ENCODE measurements at regions not wholly inside any gene's neighbourhood (a gene's known extent, or its start where the extent isn't known, plus 50 kb on each side); places are given as distances from the start of the nearest gene placed in this dataset.

DNA sequence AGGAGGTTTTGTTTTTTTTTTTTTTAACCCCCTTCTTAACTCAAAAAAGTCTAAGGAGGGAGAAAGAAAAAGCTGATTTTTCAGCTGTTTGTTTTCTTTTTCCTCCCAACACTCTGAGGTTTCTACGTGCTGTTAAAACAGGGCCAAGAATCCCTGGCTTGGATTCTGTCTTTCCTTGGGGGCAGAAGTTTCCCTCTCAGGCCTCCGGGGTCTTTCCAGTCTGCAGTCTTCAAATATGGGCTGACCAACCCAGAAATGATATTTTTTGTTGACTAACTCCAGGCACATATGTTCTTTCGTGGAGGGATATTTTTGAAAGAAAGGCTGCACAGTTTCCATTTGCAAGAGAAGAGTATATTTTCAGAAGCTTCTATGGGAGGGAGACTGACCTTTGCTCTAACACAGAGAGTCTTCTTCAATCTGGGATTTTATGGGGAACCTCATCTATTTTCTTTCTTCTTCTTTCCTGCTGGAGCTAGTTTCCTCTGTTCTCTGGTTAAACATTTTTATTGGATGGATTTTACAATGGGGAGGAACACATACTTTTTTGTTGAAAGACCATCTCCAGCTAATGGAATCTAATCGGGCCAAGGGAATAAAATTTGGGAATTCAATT lies 93.3 kb upstream of the SPRED2 start:
- peaks cover 2% of the 10 kb centered on the region for H3K27me3 ChIP-seq (ENCODE audit: insufficient read depth, poor library complexity, severe bottlenecking)
- H3K27ac ChIP-seq (replicated peaks) = no peak overlapping the region
- no peak for TF ChIP-seq POLR2AphosphoS5 (IDR thresholded peaks at IDR 0.05; ENCODE audit: low read depth)
- H3K4me3 ChIP-seq (replicated peaks; ENCODE audit: insufficient read depth, low read length) = no peak overlapping the region
- no peak for DNase-seq (ENCODE audit: low read depth in 1 of 2, low spot score in 1 of 2)

DNA sequence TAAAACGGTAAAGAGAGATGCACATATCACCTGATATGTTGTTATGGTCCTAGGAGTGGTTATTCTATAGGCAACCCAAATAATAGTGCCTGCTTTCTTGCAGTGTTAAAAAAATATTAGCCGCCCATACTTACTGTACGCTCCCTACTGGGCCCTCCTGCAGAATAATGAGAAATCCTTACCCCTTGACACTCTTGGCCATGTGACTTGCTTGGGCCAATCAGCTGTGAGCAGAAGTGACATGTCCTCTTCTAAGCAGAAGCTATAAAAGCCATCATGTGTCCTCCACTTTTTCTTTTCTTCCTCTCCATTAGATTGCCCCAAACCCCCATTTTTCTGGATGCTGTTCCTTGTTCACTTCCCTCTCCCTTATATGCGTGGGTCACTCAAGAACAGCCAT lies 90.5 kb upstream of the SPRED2 start:
- Histone ChIP-seq H3K27ac (replicated peaks) (no peak overlapping the region), H3K4me3 (replicated peaks; ENCODE audit: insufficient read depth, low read length) (no peak overlapping the region), H3K27me3 (ENCODE audit: insufficient read depth, poor library complexity, severe bottlenecking) (peaks cover 2% of the 10 kb centered on the region)
- TF ChIP-seq REST (IDR thresholded peaks at IDR 0.05; ENCODE audit: insufficient replicate concordance, low read depth) (no peak), GABPA (IDR thresholded peaks at IDR 0.05; ENCODE audit: low read depth) (no peak), SPI1 (IDR thresholded peaks at IDR 0.05; ENCODE audit: borderline replicate concordance, low read depth) (no peak), POLR2AphosphoS5 (IDR thresholded peaks at IDR 0.05; ENCODE audit: low read depth) (no peak)
- TF ChIP-seq, protein P1, sequence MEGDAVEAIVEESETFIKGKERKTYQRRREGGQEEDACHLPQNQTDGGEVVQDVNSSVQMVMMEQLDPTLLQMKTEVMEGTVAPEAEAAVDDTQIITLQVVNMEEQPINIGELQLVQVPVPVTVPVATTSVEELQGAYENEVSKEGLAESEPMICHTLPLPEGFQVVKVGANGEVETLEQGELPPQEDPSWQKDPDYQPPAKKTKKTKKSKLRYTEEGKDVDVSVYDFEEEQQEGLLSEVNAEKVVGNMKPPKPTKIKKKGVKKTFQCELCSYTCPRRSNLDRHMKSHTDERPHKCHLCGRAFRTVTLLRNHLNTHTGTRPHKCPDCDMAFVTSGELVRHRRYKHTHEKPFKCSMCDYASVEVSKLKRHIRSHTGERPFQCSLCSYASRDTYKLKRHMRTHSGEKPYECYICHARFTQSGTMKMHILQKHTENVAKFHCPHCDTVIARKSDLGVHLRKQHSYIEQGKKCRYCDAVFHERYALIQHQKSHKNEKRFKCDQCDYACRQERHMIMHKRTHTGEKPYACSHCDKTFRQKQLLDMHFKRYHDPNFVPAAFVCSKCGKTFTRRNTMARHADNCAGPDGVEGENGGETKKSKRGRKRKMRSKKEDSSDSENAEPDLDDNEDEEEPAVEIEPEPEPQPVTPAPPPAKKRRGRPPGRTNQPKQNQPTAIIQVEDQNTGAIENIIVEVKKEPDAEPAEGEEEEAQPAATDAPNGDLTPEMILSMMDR (IDR thresholded peaks at IDR 0.05; ENCODE audit: insufficient read depth, low read length) = no peak
- no peak for DNase-seq (ENCODE audit: low read depth in 1 of 2, low spot score in 1 of 2)

DNA sequence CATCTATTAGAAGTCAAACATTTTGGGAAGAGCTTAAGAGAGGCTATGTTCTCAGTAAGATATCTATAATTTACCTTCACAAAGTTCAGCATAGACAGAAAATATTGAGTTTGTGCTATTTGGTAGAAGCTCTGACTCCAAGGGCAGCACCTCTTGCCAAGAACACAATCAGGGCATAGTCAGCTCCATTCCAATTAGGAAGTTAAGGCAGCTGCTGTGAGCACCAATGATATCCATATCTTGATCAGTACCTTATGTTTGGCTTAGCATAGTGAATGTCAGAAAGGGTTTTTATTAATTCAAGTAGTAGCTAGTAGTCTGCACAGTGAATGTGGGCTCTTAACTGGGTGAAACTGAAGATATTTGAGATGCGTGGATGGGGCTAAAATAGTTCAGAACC lies 86.4 kb upstream of the SPRED2 start:
- TF ChIP-seq GABPA (IDR thresholded peaks at IDR 0.05; ENCODE audit: low read depth) (no peak), POLR2AphosphoS5 (IDR thresholded peaks at IDR 0.05; ENCODE audit: low read depth) (no peak), REST (IDR thresholded peaks at IDR 0.05; ENCODE audit: insufficient replicate concordance, low read depth) (no peak), SPI1 (IDR thresholded peaks at IDR 0.05; ENCODE audit: borderline replicate concordance, low read depth) (no peak)
- TF ChIP-seq, protein P1 (IDR thresholded peaks at IDR 0.05; ENCODE audit: insufficient read depth, low read length) = no peak
- no peak overlapping the region for H3K27ac ChIP-seq (replicated peaks)
- no peaks in the 10 kb centered on the region for H3K27me3 ChIP-seq (ENCODE audit: insufficient read depth, poor library complexity, severe bottlenecking)
- no peak for DNase-seq (ENCODE audit: low read depth in 1 of 2, low spot score in 1 of 2)
- no peak overlapping the region for H3K4me3 ChIP-seq (replicated peaks; ENCODE audit: insufficient read depth, low read length)

GRCh38 chr2:65514555-65515195 lies 82.3 kb upstream of the SPRED2 start:
- Histone ChIP-seq H3K4me3 (replicated peaks; ENCODE audit: insufficient read depth, low read length) (no peak overlapping the region), H3K27ac (replicated peaks) (no peak overlapping the region), H3K27me3 (ENCODE audit: insufficient read depth, poor library complexity, severe bottlenecking) (no peaks in the 10 kb centered on the region)
- TF ChIP-seq GABPA (IDR thresholded peaks at IDR 0.05; ENCODE audit: low read depth) = no peak
- peak; percentile 34; the same call in 1 of the 2 replicates for TF ChIP-seq SPI1 (IDR thresholded peaks at IDR 0.05; ENCODE audit: borderline replicate concordance, low read depth)
- TF ChIP-seq, protein P1 (IDR thresholded peaks at IDR 0.05; ENCODE audit: insufficient read depth, low read length) = no peak
- no peak for TF ChIP-seq POLR2AphosphoS5 (IDR thresholded peaks at IDR 0.05; ENCODE audit: low read depth)
- TF ChIP-seq REST (IDR thresholded peaks at IDR 0.05; ENCODE audit: insufficient replicate concordance, low read depth) = no peak
- DNase-seq (ENCODE audit: low read depth in 1 of 2, low spot score in 1 of 2) = no peak

Data from HL-60 (cell line).